DMS114 treated with DMSO at 0.1 percent for 48 hours (cell line): ENCODE measurements at regions not wholly inside any gene's neighbourhood (a gene's known extent, or its start where the extent isn't known, plus 50 kb on each side); places are given as distances from the start of the nearest gene placed in this dataset.
A peak's percentile ranks its signal among the peaks of the same experiment; 100 is the strongest.
"Not testable (repeated sequence)": the region's sequence is repeated elsewhere in the genome, so short reads cannot be mapped to it uniquely, and the experiment has no call there.

Experiments used
- DNase-seq: peaks from one replicate; lab custom pipeline; 2025; ENCODE audit not compliant: unreplicated experiment; lab: John Stamatoyannopoulos, UW

DNA sequence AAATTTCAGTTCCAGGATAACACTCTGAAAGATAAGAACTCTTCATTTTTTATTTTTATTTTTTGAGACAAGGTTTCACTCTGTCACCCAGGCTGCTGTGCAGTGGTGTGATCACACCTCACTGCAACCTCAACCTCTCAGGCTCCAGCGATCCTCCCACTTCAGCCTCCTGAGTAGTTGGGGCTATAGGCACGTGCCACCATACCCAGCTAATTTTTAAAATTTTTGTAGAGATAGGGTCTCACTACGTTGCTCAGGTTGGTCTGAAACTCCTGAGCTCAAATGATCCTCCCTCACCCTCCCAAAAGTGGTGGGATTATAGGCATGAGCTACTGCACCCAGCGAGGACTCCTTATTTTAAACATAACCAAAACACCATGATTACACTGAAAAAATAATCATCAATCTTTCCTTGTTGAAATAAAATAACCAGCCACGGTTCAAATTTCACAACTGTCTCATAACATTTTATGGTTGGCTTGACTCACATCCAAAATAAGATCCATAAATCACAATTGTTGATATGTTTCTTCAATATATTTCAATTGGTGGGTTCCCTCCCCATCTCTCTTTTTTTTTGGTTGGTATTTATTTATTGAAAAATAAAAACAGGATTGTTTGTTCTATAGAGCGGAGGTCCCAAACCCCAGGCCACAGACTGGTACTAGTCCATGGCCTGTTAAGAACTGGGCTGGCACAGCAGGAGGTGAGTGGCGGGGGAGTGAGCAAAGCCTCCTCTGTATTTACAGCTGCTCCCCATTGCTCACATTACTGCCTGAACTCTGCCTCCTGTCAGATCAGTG lies 60.1 kb upstream of the FAM171A1 start:
- no peak for DNase-seq

DNA sequence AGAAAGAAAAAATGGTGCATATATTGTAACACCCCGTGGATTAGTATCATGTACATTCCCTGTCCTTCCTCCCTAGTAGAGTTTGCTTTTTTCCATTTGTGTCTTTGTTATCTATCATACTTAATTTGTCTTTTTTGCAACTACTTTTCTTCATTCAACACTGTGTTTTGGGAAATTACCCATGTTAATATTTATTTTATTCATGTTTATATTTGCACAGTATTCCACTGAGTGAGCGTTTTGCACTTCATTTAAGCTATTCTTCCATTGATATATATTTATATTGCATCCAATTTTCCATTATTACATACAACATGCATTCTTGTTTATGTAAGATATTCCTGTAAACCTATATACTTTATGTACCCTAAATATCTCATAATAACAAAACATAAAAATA lies 57.6 kb upstream of the FAM171A1 start:
- no peak for DNase-seq

DNA sequence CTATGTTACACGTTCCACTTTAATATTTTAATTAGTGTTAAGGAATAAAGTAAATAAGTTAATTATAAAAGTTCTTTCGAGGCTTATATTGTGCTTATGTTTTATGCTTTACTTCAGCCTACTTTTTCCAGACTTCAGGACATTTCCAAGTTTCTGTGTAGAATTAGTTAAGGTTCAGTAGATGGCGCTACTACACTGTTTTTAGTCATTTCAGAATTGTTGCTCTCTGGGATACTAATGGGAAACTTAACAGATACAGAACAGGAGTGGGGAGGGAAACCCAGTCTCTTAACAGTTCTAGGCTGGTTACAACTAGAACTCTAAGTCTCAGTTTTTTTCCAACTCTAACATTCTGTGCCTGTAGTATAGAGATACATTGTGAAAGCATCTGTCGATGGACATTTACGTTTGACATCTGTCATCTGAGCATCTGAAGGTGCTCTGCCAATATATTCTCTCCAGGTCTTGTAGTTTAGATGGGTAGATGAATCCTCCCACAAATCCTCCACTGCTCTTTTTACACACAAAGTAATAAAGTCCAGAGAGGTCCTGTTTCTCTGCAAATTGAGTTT lies 56.8 kb upstream of the FAM171A1 start:
- peak; percentile 77 for DNase-seq

DNA sequence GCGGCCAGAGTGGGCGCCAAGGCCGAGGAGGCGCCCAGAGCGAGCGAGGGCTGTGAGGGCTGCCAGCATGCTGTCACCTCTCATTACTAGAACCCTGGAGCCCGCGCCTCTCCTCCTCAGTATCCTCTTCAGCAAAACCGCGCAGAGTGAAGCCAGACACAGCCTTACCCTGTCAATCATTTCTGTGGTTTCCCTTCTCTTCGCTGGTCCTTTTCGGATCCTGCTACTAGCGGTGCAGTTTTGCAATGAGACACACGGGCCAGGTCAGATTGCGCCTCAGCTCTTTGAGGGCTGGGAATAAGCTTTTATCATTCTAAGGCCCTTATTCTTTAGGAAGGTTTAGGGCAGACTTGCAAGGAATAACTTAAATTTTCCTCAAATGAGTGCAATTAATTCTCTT lies 55.5 kb upstream of the FAM171A1 start:
- no peak for DNase-seq

DNA sequence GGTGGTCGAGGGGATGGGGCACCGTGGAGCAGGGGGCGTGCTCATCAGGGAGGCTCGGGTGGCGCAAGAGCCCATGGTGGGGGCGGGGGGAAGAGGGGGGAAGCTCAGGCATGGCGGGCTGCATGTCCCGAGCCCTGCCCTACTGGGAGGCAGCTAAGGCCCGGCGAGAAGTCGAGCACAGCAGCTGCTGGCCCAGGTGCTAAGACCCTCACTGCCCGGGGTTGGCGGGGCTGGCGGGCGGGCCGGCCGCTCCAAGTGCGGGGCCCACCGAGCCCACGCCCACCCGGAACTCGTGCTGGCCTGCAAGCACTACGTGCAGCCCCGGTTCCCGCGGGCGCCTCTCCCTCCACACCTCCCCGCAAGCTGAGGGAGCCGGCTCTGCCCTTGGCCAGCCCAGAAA lies 55.0 kb upstream of the FAM171A1 start:
- DNase-seq: no peak

DNA sequence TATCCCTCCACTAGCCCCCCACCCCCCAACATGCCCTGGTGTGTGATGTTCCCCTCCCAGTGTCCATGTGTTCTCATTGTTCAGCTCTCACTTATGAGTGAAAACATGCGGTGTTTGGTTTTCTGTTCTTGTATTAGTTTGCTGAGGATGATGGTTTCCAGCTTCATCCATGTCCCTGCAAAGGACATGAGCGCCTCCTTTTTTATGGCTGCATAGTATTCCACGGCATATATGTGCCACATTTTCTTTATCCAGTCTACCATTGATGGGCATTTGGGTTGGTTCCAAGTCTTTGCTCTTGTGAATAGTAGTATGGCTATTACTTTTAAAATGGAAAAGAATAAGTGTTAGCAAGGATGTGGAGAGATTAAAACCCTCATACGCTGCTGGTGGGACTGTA lies 50.8 kb upstream of the FAM171A1 start:
- not testable (repeated sequence) for DNase-seq
